Uterus (tissue), 3 donors: ENCODE measurements at regions not wholly inside any gene's neighbourhood (a gene's known extent, or its start where the extent isn't known, plus 50 kb on each side); places are given as distances from the start of the nearest gene placed in this dataset.

Source experiments
- DNase-seq, 2 donors: peaks; one replicate each; pipeline ENCODE4 v3.0.0-alpha.2; 2019 to 2020
- H3K27ac ChIP-seq, 2 donors: fragments of 200-600 bp; sonication (generic); 1 replicate in 1 of 2; 2 replicates in 1 of 2; pipeline ENCODE4 v1.5.1; 2016 to 2018
- H3K27me3 ChIP-seq, 2 donors: fragments of 200-600 bp; sonication (generic); one replicate each; pipeline ENCODE4 v1.5.1; 2018 to 2019; ENCODE audit warnings: control low read depth in 1 of 2
- H3K36me3 ChIP-seq, 2 donors: fragments of 200-600 bp; sonication (generic); one replicate each; pipeline ENCODE4 v1.5.1; 2019; ENCODE audit warnings: control low read depth in 1 of 2
- H3K4me1 ChIP-seq, 2 donors: fragments of 200-600 bp; sonication (generic); one replicate each; pipeline ENCODE4 v1.5.1; 2018 to 2019; ENCODE audit warnings: control low read depth in 1 of 2
- H3K4me3 ChIP-seq, 2 donors: fragments of 200-600 bp; sonication (generic); 1 replicate in 1 of 2; 2 replicates in 1 of 2; pipeline ENCODE4 v1.5.1; 2018 to 2019; ENCODE audit warnings: mild to moderate bottlenecking in 1 of 2
- H3K9me3 ChIP-seq, 2 donors: fragments of 200-600 bp; sonication (generic); one replicate each; pipeline ENCODE4 v1.5.1; 2019; ENCODE audit warnings: control low read depth in 1 of 2
- CTCF ChIP-seq, 4 experiments: fragments of 200-600 bp in 2 of 4; fragments of 450-650 bp in 2 of 4; sonication (generic) in 2 of 4; IDR thresholded peaks; one replicate each; pipeline ENCODE4 v1.5.1; 2016 to 2019; ENCODE audit warnings: antibody characterized with exemption in 4 of 4, mild to moderate bottlenecking in 2 of 4, moderate library complexity in 1 of 4
- POLR2A ChIP-seq, 2 donors: fragments of 450-650 bp; IDR thresholded peaks; one replicate each; pipeline ENCODE4 v1.6.1; 2016; ENCODE audit warnings: antibody characterized with exemption in 2 of 2, mild to moderate bottlenecking in 1 of 2, moderate library complexity in 1 of 2
- intact Hi-C: fragments of 100-400 bp; cut with DNase I; formaldehyde crosslinking; loops from one replicate; pipeline ENCODE4 v1.15.1; 2023; ENCODE audit warnings: low total_unique reads
- donor health status: DM: yes; HTN: yes; CAD: no.

GRCh38 chr7:54615-55014, 137.8 kb upstream of the FAM20C start:
- DNase-seq: no peak
- TF ChIP-seq CTCF (IDR thresholded peaks at IDR 0.05) (no peak), POLR2A (IDR thresholded peaks at IDR 0.05) (no peak)
- Histone ChIP-seq H3K27ac (no peak overlapping the region), H3K27me3 (no peaks in the 10 kb centered on the region), H3K4me3 (no peak overlapping the region), H3K9me3 (no peaks in the 10 kb centered on the region), H3K4me1 (no peaks in the 10 kb centered on the region), H3K36me3 (no peaks in the 10 kb centered on the region)
- intact Hi-C loops: no loop called here

- H3K9me3 ChIP-seq: no peaks in the 10 kb centered on the region
- TF ChIP-seq POLR2A (IDR thresholded peaks at IDR 0.05): no peak
- no peak for TF ChIP-seq CTCF (IDR thresholded peaks at IDR 0.05)
- H3K4me3 ChIP-seq: no peak overlapping the region
- no peak for DNase-seq
- no peaks in the 10 kb centered on the region for H3K36me3 ChIP-seq
- no peaks in the 10 kb centered on the region for H3K27me3 ChIP-seq
- H3K4me1 ChIP-seq: no peaks in the 10 kb centered on the region
- H3K27ac ChIP-seq: no peak overlapping the region
- intact Hi-C loops: no loop called here
Measured at GRCh38 chr7:55690-56248, 136.6 kb upstream of the FAM20C start.

GRCh38 chr7:56291-56913, 136.0 kb upstream of the FAM20C start:
- intact Hi-C loops: no loop called here
- Histone ChIP-seq H3K27me3 (no peaks in the 10 kb centered on the region), H3K27ac (no peak overlapping the region), H3K4me1 (no peaks in the 10 kb centered on the region), H3K36me3 (no peaks in the 10 kb centered on the region), H3K4me3 (no peak overlapping the region), H3K9me3 (no peaks in the 10 kb centered on the region)
- DNase-seq: no peak
- TF ChIP-seq POLR2A (IDR thresholded peaks at IDR 0.05) (no peak), CTCF (IDR thresholded peaks at IDR 0.05) (no peak)

- H3K4me1 ChIP-seq: no peaks in the 10 kb centered on the region
- H3K9me3 ChIP-seq: no peaks in the 10 kb centered on the region
- intact Hi-C loops: no loop called here
- H3K4me3 ChIP-seq: no peak overlapping the region
- H3K27me3 ChIP-seq: no peaks in the 10 kb centered on the region
- no peaks in the 10 kb centered on the region for H3K36me3 ChIP-seq
- TF ChIP-seq POLR2A (IDR thresholded peaks at IDR 0.05) (no peak), CTCF (IDR thresholded peaks at IDR 0.05) (no peak)
- no peak for DNase-seq
- H3K27ac ChIP-seq: no peak overlapping the region
Measured at GRCh38 chr7:57071-57470, 135.3 kb upstream of the FAM20C start.

- no peaks in the 10 kb centered on the region for H3K27me3 ChIP-seq
- H3K4me3 ChIP-seq: no peak overlapping the region
- H3K36me3 ChIP-seq: no peaks in the 10 kb centered on the region
- no peak overlapping the region for H3K27ac ChIP-seq
- intact Hi-C loops: no loop called here
- no peaks in the 10 kb centered on the region for H3K9me3 ChIP-seq
- no peaks in the 10 kb centered on the region for H3K4me1 ChIP-seq
- TF ChIP-seq CTCF (IDR thresholded peaks at IDR 0.05) (no peak), POLR2A (IDR thresholded peaks at IDR 0.05) (no peak)
- no peak for DNase-seq
Measured at GRCh38 chr7:57482-58255, 134.7 kb upstream of the FAM20C start.
